Kidney capillary endothelial cell (primary cell): ENCODE measurements at regions not wholly inside any gene's neighbourhood (a gene's known extent, or its start where the extent isn't known, plus 50 kb on each side); places are given as distances from the start of the nearest gene placed in this dataset.

Experiments
- DNase-seq: peaks from one replicate; pipeline ENCODE4 v3.0.0-alpha.2; 2018; ENCODE audit warnings: low spot score

DNA sequence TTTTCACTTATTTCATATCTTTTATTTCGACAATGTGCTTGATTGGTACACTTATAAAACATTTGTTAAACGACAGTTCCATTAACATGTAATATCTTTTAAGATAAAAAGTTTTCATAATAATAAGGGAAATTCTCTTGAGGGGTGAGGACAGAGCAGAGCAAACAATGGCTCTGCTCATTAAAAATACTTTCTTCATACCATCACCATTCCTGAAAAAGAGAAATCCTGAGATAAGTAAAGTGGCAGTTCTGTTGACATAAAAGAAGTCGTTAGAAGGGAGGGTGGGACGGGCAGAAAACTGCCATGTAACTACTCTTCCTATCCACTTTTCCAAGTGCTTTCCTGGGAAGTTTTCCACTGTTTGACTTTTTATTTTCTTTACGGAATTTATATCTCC, 193.6 kb upstream of the CEP162 start:
- no peak for DNase-seq

DNA sequence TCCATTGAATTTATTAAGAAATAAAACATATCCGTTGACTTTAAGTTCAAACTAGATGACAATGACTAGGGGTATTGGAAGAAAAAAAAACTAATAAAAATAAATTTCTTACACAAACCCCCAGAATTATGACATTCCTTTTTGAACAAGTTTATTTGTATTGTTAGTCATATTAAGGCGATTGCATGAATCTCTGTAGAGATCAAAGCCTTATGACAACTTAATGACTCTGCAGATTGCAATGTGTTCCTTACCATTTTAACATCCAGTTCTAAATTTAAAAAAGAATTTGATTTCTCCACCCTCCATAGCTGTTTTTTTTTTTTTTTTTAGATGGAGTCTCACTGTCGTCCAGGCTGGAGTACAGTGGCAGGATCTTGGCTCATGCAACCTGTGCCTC, 189.8 kb upstream of the CEP162 start:
- no peak for DNase-seq

DNA sequence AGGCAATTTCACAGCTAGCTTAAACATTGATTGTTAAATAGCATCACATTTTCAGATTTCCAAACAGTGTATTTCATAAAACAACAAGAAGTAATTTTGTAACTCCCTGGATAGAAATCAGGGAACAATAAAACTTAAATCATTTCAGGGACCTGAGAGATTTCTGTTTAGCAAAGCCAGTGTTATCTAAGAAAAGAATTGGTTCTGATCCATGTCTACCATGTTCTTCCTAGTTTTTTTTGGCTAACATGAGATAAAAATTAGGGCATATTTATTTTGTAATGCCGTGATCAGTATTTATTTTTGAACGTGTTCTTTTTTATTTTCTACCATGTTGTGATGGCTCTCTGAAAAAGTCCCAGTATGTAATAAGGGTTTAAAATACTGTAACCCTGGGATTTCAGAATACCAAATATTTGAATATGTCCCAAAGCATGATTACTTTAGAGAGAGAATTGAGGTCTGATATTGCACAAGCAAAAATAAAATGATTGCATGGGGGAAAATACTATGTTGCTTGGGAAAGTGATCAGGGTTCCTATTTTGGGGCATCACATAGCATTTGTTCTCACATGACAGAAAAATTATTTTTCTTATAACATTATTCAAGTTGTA, 188.7 kb upstream of the CEP162 start:
- no peak for DNase-seq

DNA sequence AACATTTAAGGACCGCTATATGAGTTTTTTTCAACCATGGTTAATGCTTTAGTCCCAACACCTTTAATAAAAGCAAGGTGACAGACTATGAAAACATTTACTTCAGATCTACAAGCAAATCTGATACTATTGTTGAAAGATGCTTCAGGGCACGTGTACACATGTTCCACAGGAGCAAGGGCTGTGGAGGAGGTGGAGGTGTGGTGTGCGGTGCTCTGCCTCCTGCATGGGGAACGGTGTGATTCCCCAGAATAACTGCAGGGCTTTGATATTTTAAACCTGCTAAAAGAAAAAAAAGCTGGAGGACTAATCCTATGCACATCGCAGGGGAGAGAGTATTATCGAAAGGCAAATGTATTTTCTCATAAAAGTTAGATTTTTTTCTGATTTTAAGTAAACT, 188.1 kb upstream of the CEP162 start:
- no peak for DNase-seq

DNA sequence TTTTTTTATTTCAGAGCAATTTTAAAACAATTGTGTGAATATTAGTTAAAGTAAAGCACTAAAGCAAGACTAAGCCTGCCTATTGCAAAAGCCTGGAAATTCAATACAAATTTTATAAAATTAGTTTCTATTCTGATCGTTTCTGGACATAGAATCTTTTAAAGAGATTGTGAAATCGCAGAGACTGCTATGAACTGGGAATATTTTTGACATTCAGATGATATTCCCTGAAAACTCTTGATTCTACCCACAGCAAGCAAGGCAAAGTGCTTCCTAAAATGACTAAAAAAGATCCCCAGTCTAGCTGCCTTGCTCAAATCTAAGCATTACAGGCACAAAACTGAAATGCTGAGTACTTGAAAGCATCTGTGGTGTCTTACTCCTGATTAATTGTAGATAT, 187.6 kb upstream of the CEP162 start:
- no peak for DNase-seq

DNA sequence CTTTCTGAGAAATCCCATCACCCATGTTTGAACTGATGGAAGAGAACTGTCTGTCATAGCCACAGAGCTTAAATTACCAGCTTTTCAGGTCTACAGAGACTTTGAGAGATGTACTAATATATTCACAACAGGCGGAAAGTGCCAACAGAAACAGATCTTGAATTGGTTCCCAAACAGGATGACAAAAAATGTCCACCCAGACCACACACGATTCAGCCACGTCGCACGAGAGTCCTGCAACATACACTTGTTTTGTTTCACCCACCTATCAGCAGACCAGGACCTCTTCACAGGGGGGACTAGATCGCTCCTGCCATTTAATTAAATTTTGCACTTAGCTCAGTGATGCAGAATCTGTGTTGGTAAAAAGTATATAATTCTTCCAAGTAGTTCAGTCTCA, 187.1 kb upstream of the CEP162 start:
- no peak for DNase-seq

DNA sequence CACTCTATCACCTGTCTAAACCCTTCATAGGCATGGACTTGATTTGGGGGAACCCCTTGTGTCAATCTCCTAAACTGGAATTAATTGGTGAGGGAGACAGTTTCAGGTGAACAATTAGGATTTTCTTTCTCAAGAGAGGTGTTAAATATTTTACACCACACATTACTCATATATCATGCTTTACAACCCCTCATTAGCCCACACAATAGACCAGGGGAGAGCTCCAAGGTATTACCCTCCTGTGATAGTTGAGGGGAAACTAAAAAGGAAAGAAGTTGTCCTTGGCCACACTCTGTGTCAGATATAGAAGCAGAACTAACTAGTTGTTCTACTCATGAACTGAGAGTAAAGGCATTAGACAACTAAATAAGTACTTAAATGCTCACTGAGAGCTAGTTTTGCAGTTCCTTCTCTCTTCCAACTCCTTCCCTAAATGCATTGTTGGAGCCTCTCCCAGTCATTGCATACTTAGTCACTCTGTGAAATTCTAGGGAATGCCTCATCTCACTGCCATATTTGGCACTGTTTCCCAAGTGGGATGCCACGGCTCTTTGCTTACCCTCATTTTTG, 183.7 kb upstream of the CEP162 start:
- DNase-seq = no peak

DNA sequence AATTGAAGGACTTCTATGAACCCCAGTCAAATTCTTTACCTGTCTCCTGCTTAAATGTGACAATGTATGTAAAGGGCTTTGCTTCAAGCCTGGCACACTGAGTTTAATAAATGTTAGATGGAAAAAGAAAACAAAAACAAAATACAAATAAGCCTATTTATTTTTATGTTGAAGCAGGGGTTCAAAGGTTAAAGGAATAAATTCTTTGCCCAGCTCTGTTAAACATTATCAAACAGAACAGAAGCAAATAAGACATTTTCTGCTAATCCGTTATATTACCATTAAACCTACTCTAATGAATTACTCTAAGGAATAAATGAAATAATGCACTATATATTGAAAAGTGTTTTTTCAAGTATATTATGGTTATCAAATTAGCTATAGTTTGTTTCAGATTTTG, 182.5 kb upstream of the CEP162 start:
- DNase-seq = no peak

DNA sequence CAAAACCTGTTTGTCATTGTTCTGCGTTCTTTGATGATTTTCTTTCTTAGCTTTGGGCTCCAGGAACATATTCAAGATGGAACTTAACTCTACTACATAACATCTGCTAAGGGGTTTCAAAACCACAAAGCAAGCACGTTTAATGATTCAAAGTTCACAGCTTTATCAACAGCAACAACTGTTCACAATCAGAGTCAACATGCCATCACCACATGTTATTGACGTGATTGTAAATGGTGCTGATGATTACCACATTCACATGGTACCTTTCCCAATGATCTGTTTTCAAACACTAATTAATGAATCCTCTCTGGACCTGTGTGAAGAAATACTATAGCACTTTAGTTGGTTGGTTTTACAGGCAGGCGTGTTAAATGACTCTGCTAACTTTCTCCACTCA, 180.6 kb upstream of the CEP162 start:
- no peak for DNase-seq

DNA sequence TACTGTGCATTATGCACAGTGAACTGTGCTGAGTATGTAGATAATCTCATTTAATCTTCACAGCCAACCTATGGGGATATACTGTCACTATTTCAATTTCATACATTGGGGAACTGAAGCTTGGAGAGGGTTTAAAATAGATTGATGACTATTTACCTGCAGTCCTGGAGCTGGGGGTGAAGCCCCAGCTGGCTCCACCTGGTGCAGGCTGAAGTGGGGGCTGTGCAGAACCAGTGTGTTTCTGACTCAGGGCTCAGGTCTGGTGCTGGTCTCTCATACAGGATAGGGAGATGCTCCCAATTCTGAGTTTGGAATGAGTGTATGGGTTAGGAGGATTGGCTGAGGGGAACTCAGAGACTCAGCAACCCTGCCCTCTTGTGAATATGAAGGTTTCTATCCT, 176.1 kb upstream of the CEP162 start:
- no peak for DNase-seq

DNA sequence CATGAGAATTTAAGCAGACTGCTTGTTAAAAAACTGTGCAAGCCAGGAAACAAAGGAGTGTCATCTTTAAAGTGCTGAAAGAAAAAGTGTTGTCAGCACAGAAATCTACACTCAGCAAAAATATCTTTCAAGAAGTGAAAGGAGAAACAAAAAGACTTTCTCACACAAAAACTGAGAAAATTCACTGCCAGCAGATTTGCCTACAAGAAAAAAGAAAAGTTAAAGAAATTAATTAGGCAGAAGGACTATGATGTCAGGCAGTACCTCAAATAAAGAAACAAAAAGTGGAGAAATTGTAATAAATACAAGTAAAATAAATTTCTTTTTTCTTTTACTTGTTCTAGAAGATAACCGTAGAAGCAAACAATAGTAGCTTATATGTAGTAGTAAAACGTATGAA, 171.6 kb upstream of the CEP162 start:
- no peak for DNase-seq

DNA sequence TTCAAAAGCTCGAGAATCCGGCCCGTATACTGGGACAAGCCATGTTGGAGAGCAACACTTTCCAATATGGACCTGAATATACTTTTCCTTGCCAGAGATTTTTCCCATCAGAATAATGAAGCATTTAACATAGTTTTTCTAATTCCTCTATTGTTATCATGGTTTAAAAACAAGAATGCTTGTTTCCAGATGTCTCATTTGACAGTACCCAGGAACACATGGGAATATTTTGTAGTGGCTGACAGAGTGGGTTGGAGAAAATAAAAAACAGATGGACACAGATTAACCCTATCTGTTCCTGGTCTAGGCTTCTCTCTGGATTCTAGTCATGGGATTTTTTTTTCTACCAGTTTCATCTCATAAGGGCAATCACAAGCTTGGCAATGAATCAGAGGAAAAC, 164.8 kb upstream of the CEP162 start:
- no peak for DNase-seq

DNA sequence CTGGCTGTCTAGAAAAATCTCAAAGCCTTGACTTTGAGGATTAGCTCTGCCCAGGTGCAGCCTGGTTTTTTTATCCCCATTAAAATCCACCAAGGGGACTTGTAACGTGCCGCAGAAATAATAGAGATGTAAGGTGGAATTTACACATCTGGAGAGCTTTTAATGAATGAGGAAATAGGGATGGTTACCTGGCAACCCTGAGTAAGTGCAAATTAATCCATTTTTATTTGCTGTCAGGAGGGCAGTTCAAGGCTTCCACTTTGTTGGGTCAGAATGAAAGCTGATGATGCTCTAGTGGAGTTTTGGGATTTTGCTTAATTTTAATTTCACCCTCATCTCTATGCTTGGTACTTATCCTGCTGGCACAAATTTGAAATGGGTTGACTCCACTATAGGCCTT, 163.4 kb upstream of the CEP162 start:
- no peak for DNase-seq

DNA sequence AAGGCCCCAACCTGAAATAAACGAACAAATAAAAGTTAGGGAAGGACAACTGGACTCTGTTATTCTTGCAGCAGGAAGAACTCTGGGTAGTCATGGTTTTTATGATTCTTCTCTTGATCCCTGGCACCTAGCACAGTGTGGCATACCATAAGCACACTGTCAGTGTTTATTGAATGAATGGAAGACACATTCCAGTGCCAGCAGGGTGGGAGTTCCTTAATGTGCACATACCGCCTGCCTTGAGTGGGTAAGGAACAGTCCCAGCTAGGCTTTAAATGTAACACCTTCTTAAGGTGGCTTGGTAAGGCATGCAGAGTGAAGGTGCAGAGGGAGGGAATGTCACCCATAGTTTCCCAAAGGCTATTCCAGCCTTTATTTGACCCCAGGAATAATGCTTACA, 162.9 kb upstream of the CEP162 start:
- DNase-seq = no peak

DNA sequence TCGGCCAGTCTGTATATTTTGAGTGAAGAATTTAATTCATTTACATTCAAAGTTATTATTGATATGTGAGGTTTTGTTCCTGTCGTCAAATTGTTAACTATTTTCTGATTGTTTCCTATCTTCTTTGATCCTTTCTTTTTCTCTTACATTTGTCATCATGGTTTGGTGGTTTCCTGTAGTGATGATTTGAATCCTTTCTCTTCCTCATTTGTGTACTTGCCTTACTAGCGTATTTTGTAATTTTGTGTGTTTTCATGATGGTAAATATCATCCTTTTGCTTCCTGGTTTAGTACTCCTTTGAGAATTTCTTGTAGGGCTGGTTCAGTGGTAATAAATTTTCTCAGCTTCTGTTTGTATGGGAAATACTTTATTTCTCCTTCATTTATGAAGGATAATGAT, 151.7 kb upstream of the CEP162 start:
- no peak for DNase-seq

DNA sequence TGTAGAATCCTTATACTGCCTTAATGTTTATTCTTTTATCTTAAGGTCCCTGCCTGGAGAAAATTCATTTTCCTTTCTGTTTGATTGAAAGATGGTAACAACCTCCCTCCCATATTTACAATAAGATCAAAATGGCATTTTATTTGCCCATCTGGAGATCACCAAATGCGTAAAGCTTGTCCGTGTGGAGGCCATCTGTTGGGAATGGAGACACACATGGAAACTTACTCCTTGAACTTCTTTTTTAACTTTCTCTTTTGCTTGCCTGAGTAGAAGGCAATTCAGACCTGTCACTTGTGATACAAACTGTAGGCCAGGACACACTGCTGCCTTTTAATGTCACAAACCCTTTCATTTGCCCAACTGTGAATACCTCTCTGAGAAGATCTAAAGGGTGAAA, 144.8 kb upstream of the CEP162 start:
- no peak for DNase-seq

DNA sequence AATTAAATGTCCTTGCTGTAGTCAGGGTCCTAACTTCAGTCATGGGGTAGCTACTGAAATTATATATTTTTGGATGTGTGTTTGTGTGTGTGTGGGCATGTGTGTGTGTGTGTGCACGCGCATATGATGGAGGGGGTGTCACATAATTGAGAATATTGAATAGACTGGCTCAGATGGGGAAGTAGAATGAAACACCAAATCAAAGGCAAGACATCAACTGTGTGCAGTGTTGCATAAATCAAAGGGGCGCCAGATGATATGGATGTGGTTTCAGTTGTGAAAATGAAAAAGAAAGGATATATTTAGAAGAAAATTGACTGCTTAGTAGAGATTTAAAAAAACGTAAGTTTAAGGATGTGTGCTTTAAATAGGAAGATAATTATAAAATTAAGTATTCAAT, 144.2 kb upstream of the CEP162 start:
- DNase-seq = no peak

DNA sequence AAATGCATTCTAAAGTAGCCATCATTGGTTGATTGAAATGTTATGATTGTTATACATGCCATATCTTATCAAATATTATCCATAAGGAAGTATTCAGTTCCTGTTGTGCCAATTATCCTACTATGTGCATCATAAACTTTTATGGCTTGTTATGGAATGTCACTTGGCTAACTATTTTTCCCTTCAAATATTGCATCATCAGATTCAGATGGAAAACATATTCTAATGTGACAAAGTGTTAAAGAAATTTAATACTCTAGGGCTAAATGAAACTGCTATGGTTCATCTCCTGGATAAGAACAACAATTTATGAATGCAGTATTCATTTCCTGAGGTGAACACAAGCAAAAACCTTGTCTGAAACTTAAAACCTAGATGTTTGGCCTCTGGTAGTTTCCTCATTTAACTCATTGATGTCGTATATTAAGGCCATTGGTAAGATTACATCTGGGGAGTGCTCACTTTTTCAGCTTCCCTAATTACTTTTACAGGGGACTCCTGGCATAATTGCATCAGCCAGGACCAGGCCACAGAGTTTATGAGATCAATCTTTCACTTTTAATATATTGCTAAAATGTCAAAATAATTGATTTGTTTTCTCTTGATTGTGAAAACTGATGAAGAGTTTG, 134.9 kb upstream of the CEP162 start:
- DNase-seq = no peak

DNA sequence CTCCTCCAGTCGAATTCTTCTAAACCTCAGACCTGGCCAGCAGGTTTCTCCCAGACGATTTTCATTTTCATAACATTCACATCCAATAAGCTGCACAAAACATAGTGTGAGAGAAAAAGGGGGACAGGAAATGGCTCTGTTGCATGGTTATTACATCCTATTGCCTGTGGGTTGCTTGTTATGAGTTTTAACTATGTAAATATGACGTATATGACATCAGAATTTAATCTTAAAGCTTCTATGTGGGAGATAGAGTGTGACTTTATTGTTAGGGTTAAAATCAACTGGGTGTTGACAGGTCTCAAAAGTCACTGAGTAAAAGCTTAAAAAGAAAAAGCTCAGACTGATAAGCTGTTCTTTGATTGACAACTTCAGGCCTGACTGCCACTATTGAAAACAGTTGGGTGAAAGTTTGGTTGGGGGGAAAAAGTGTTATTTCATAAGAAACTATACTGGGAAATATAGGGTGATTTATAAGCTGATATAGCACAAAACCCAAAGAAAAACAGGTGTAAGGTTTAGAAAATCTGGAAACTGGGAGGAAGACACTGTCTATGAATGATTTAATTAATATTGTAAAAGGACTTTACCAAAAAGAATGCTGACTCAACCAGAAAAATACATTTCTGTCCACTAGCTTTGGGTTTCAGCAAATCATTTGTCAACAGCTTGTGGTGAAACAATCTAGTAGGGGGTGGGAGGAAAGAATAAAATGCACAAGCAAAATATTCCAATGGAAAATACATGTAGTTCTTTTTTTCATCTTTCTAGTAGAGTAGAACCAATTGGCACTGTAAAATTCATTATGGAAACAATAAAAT, 134.1 kb upstream of the CEP162 start:
- no peak for DNase-seq

DNA sequence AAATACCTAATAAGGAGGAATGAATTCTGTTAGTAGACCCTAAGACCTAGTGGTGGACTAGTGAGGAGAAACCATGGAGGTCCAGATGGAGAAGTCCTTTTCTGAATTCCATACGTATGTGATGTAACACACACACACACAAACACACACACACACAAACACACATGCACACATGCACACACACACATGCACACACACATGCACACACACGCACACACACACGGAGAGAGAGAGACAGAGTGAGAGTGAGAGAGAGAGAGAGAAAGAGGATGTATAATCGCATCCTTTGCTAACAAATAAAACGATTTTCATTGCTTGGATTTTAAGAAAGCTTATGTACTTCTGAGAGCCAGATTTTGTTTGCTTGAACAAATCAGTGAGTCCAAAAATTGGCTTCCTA, 132.6 kb upstream of the CEP162 start:
- no peak for DNase-seq

DNA sequence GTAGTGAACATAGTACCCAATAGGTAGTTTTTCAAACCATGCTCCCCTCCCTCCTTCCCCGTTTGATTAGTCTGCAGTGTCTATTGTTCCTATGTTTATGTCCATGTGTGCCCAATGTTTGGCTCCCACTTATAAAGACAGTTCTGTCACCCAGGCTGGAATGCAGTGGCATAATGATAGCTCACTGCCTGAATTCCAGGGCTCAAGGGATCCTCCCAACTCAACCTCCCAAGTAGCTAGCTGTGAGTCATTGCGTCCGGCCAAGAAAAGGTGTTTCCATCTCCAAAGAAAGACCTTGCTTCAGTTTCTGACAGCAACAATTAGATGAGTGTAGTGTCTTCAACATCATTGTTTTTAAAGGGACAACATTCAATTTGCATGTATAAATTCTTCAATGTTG, 131.1 kb upstream of the CEP162 start:
- DNase-seq = no peak

DNA sequence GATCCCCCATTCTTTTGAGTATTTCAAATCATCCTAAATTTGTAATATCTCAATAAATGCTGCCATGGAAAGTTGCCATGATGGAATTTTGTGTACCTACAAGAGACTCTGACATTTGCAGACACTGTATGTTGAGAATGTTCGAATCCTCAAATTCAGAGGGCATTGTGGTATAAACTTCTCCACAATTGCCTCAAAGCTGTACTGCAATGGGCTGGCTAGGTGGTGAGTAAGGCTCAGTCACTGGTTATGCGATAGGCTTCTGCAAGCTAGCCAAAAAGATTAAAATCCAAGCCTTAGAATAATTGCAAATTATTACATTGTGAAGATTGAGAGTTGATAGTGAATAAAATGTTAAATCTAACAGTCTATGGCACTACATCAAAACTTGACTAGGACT, 130.2 kb upstream of the CEP162 start:
- no peak for DNase-seq

DNA sequence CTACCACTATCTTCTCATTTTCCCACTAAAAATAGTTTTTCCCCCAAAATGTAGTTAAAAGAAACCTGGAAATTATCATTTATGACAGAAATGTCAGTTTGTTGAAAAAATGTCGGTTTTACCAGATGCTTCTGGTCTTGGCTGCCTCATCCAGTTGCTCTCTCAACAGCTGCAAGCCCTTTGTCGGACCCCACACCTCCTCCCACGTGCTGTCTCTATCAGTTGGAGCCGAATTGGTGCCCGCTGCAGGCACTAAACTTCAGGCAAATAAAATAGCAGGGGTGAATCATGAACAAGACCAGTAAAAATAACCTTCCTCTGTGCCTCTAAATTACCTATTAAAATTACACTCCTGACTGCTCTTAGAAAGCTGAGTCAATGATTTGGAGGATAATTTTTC, 129.5 kb upstream of the CEP162 start:
- DNase-seq = no peak
